AG10803 (cell line): ENCODE measurements at regions not wholly inside any gene's neighbourhood (a gene's known extent, or its start where the extent isn't known, plus 50 kb on each side); places are given as distances from the start of the nearest gene placed in this dataset.

ENCODE experiments used
- DNase-seq: peaks from one replicate; pipeline ENCODE4 v3.0.0; 2010; ENCODE audit warnings: low read depth
- H3K4me3 ChIP-seq: 2 replicates; pipeline ENCODE4 v1.5.1; 2011; ENCODE audit warnings: mild to moderate bottlenecking, low read length, control low read depth
- TF ChIP-seq, protein P1 (sequence below): conservative IDR thresholded peaks from 2 replicates; pipeline ENCODE4 v1.5.1; 2011; ENCODE audit warnings: mild to moderate bottlenecking, low read length, control low read depth, inconsistent platforms

DNA sequence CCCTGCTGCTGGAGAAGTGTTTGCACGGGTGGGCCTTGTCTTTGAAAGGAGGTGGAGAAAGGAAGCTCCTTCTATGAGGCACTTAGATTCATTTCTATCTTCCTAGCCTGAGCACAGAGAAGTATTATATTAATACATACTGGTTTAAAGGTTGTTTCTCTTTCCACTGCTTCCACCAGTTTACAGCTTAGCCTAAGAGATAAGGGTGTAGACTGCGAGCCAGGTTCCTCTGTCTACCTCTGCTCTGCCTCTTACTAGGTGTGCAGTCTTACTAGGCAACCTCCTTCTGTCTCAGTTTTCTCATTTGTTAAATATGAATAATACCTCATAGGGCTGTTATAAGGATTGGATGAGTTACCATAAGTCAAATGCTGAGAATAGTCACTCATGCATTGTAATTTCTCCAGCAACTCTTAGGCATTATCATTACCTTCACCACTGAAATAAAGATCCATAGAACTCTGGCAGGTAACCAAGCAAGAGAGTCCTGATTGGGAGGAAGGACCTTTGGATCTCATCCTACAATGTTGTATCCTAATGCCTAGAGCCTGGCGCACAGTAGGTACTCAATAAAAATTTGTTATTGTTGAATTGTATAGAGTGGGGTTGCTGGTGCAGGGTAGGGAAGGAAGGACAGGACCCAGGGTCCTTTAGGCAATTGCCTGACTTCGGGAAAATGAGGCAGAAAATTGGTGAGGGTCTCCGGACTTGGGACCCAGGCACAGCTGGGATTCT lies 95.1 kb downstream of the TBX19 start:
- TF ChIP-seq, protein P1, sequence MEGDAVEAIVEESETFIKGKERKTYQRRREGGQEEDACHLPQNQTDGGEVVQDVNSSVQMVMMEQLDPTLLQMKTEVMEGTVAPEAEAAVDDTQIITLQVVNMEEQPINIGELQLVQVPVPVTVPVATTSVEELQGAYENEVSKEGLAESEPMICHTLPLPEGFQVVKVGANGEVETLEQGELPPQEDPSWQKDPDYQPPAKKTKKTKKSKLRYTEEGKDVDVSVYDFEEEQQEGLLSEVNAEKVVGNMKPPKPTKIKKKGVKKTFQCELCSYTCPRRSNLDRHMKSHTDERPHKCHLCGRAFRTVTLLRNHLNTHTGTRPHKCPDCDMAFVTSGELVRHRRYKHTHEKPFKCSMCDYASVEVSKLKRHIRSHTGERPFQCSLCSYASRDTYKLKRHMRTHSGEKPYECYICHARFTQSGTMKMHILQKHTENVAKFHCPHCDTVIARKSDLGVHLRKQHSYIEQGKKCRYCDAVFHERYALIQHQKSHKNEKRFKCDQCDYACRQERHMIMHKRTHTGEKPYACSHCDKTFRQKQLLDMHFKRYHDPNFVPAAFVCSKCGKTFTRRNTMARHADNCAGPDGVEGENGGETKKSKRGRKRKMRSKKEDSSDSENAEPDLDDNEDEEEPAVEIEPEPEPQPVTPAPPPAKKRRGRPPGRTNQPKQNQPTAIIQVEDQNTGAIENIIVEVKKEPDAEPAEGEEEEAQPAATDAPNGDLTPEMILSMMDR, result no peak
- H3K4me3 ChIP-seq, result no peak overlapping the region
- DNase-seq, result no peak

DNA sequence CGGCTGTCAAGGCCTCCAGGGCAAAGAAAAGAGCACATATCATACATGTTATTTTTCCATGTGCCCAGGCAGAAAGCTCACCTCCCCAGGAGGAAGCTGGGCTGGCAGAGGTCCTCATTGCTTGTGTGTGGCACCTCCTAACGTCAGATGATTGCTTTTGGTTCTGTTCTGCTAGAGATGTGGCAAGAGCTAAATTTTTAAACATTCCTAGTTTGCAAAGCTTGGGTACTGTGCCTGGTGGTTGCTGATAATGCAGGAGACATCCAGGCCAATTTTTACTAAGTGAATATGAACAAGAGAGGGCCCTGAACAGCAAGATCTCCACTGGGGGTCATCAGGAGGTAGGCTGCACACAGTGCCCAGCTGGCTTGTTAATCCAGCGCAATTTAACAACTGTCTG lies 93.9 kb downstream of the TBX19 start:
- TF ChIP-seq, protein P1, result no peak
- DNase-seq, result no peak
- H3K4me3 ChIP-seq, result no peak overlapping the region

DNA sequence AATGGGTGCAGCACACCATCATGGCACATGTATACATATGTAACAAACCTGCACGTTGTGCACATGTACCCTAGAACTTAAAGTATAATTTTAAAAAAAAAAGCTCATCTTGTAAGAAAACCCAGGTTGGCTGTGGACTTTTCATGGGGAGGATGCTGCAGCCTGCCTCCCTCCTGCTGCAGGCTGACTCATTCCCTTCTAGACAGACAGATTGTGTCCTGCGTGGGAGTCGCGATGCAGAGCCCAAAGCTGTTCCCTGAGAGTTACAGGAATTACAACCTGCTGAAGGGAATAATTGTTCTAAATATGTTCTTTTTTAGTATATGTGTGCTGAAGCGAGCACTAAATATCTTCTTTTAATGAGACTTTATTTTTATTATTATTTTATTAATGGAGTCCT lies 93.2 kb downstream of the TBX19 start:
- TF ChIP-seq, protein P1, result no peak
- no peak overlapping the region for H3K4me3 ChIP-seq
- DNase-seq, result no peak

DNA sequence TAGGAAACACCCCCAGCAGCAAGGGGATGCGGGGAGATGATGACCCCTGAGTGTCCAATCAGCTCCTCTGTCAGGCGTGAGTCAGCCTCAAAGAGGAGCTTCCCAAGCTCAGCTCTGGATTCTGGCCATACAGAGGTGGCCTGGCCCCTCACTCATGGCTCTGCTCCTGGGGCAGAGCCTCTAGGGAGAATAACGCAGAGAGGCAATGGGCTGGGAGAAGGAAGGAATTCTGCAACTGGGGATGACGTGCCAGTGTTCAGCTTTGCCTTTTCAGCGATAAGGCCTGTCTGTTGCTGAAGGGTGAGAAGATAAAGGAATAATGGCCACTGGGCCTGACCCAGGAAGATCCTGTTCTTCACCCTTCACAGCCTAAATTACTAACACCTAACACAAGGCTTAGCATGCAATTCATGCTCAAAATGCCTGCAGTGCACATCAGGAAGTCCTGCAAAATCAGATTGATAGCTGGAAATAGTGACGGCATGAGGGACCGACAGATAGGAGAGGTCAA lies 92.2 kb downstream of the TBX19 start:
- TF ChIP-seq, protein P1, result no peak
- no peak overlapping the region for H3K4me3 ChIP-seq
- DNase-seq, result no peak

DNA sequence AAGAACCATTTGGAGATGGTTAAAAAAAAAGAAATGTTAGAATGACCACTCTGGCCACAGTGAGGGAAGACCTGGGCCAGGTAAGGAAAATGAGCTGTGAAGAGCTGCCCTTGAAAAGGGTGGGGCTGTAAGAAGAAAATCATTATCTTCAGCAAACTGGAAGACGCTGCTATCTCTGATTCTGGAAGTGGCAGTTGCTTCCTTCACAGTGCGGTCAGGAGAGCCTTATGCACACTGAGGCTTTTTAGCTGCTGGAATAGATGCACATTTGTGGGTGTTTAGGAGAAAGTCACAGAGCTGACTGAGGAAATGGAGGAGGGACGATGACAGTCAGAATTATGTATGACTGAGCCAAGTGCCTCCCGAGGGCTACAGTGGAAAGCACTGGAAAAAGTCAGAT lies 91.6 kb downstream of the TBX19 start:
- DNase-seq, result no peak
- TF ChIP-seq, protein P1, result no peak
- no peak overlapping the region for H3K4me3 ChIP-seq

DNA sequence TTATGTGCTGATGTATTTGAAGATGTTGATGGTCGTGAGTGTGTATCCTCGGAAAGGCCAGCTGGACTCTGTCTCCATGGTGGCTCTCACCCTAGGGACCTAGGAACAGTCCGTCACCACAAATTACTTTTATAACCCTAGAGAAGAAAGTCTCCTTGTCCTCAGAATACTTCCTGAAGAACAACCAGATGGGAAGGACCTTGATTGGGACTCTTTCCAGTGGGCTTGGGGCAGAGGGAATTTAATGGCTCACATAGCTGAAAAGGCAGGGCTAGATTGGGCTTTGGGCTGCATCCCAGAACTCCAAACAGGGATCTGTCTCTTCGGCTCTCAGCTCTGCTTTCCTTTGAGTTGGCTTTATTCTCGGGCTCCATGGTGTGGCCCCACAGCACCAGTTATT lies 90.8 kb downstream of the TBX19 start:
- no peak for DNase-seq
- no peak overlapping the region for H3K4me3 ChIP-seq
- TF ChIP-seq, protein P1, result no peak

DNA sequence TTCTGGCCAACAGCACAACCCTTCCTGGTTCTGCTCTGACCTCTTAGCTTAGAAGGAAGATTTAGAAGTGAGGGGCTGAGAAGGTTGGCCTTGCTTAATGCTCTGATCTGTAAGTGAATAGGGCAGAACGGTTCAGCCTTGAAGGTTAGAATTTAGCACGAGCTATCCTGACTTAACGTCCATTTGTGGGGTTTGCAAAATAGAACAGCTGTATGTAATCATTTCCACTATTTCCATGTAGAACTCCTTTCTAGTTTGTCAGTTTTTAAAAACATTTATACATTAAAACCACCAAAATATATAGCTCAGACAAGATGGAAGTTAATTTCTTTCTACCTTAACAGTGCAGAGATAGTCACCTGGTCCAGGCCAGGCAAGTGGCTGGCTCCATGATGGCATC lies 89.9 kb downstream of the TBX19 start:
- TF ChIP-seq, protein P1, result no peak
- no peak overlapping the region for H3K4me3 ChIP-seq
- DNase-seq, result no peak
